Panc1 (cell line): ENCODE measurements at regions not wholly inside any gene's neighbourhood (a gene's known extent, or its start where the extent isn't known, plus 50 kb on each side); places are given as distances from the start of the nearest gene placed in this dataset.

ENCODE experiments used
- POLR2AphosphoS5 ChIP-seq: IDR thresholded peaks from 2 replicates; pipeline ENCODE4 v1.6.1; 2012; ENCODE audit warnings: mild to moderate bottlenecking, low read depth, low read length, moderate library complexity
- TF ChIP-seq, protein P1 (sequence below): fragments of 450-650 bp; IDR thresholded peaks from 2 replicates; pipeline ENCODE4 v1.5.1; 2017; ENCODE audit warnings: mild to moderate bottlenecking

DNA sequence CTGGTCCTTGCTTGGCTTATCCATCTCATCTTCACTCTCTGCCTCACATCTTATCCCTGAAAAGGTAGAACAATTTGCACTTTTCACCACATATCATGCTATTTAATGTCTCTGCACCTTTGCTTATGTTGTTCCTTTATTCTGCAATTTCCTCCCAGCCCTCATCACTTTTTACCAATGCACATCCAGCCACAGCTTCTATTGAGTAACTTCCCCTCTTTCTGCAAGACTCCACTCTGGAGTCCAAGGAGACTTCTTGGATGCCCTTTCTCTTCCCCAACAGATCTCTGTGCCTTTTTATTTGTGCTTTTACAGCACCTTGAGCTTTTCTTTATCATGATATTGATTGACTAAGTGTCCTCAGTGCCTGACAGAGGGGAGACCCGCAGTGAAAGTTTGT is 797.1 kb downstream of the VRK1 start:
- TF ChIP-seq, protein P1, sequence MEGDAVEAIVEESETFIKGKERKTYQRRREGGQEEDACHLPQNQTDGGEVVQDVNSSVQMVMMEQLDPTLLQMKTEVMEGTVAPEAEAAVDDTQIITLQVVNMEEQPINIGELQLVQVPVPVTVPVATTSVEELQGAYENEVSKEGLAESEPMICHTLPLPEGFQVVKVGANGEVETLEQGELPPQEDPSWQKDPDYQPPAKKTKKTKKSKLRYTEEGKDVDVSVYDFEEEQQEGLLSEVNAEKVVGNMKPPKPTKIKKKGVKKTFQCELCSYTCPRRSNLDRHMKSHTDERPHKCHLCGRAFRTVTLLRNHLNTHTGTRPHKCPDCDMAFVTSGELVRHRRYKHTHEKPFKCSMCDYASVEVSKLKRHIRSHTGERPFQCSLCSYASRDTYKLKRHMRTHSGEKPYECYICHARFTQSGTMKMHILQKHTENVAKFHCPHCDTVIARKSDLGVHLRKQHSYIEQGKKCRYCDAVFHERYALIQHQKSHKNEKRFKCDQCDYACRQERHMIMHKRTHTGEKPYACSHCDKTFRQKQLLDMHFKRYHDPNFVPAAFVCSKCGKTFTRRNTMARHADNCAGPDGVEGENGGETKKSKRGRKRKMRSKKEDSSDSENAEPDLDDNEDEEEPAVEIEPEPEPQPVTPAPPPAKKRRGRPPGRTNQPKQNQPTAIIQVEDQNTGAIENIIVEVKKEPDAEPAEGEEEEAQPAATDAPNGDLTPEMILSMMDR, result no peak
- no peak for TF ChIP-seq POLR2AphosphoS5
